ENCODE measurements at regions not wholly inside any gene's neighbourhood (a gene's known extent, or its start where the extent isn't known, plus 50 kb on each side); places are given as distances from the start of the nearest gene placed in this dataset.

- Histone ChIP-seq H3K4me2 (ENCODE audit: insufficient read depth, insufficient read length, low read length) (no peak overlapping the region), H3K14ac (ENCODE audit: insufficient read depth, low read length) (no peak overlapping the region), H3K4me1 (ENCODE audit: insufficient read depth, low read length) (no peaks in the 10 kb centered on the region), H4K8ac (replicated peaks; ENCODE audit: insufficient read length, low read depth, low read length) (no peak overlapping the region), H3K27ac (ENCODE audit: insufficient read length, low read depth, low read length) (no peak overlapping the region), H3K27me3 (ENCODE audit: insufficient read depth, low read length) (no peaks in the 10 kb centered on the region), H3T11ph (ENCODE audit: low read length) (no peak overlapping the region), H2BK120ac (ENCODE audit: low read depth, low read length, poor library complexity, severe bottlenecking) (no peak overlapping the region), H3K9ac (ENCODE audit: extremely low read depth, insufficient read length, low read length) (no peak overlapping the region), H3K56ac (ENCODE audit: insufficient read length, low read depth, low read length) (no peak overlapping the region), H3K23me2 (ENCODE audit: insufficient read length, low read depth, low read length, poor library complexity, severe bottlenecking) (no peaks in the 10 kb centered on the region), H4K5ac (ENCODE audit: insufficient read length, low read depth, low read length) (no peak overlapping the region), H4K20me1 (ENCODE audit: control insufficient read depth, insufficient read depth, insufficient read length) (no peaks in the 10 kb centered on the region), H2BK5ac (ENCODE audit: insufficient read length, low read length) (no peak overlapping the region), H2BK15ac (ENCODE audit: low read depth, low read length) (no peak overlapping the region), H3K79me1 (ENCODE audit: insufficient read depth, low read depth, low read length, poor library complexity, severe bottlenecking) (no peaks in the 10 kb centered on the region), H3K9me3 (ENCODE audit: control insufficient read depth, low read depth, low read length) (no peaks in the 10 kb centered on the region), H3K4ac (ENCODE audit: low read depth, low read length) (no peak overlapping the region), H3K18ac (ENCODE audit: insufficient read length, low read depth, low read length) (no peak overlapping the region), H2AK5ac (ENCODE audit: insufficient read length, low read length) (no peak overlapping the region), H4K91ac (ENCODE audit: insufficient read length, low read depth, low read length) (no peak overlapping the region), H3K23ac (ENCODE audit: insufficient read length, low read depth, low read length) (no peak overlapping the region), H2AFZ (ENCODE audit: low read length) (no peak overlapping the region), H2BK20ac (ENCODE audit: low read depth, low read length, poor library complexity, severe bottlenecking) (no peak overlapping the region), H3K79me2 (ENCODE audit: insufficient read depth, low read length) (no peaks in the 10 kb centered on the region), H2BK12ac (ENCODE audit: insufficient read length, low read depth, low read length) (no peak overlapping the region)
- DNase-seq: no peak
- no peaks in the 10 kb centered on the region for H3K27me3 Mint-ChIP-seq (ENCODE audit: low read depth)
- no peaks in the 10 kb centered on the region for H3K36me3 Mint-ChIP-seq (ENCODE audit: insufficient read depth in 1 of 3, low read depth in 3 of 3)
- TF ChIP-seq, protein P1, sequence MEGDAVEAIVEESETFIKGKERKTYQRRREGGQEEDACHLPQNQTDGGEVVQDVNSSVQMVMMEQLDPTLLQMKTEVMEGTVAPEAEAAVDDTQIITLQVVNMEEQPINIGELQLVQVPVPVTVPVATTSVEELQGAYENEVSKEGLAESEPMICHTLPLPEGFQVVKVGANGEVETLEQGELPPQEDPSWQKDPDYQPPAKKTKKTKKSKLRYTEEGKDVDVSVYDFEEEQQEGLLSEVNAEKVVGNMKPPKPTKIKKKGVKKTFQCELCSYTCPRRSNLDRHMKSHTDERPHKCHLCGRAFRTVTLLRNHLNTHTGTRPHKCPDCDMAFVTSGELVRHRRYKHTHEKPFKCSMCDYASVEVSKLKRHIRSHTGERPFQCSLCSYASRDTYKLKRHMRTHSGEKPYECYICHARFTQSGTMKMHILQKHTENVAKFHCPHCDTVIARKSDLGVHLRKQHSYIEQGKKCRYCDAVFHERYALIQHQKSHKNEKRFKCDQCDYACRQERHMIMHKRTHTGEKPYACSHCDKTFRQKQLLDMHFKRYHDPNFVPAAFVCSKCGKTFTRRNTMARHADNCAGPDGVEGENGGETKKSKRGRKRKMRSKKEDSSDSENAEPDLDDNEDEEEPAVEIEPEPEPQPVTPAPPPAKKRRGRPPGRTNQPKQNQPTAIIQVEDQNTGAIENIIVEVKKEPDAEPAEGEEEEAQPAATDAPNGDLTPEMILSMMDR (conservative IDR thresholded peaks at IDR 0.05): no peak
- peaks cover 3 to 4% of the 10 kb centered on the region in 2 experiments; a peak in 3 of 4 replicates for H3K4me1 Mint-ChIP-seq
- H3K4me3 Mint-ChIP-seq: no peak overlapping the region
- no peak overlapping the region for H3K27ac Mint-ChIP-seq
- no peaks in the 10 kb centered on the region for H3K9me3 Mint-ChIP-seq
Measured at GRCh38 chr12:73125148-73125547, 853.0 kb downstream of the TRHDE start.

All from H9 (cell line).